ENCODE measurements at regions not wholly inside any gene's neighbourhood (a gene's known extent, or its start where the extent isn't known, plus 50 kb on each side); places are given as distances from the start of the nearest gene placed in this dataset.

GRCh38 chr13:34793301-34793700, 148.8 kb upstream of the NBEA start:
- DNase-seq (ENCODE audit: low read depth, low spot score): no peak

GRCh38 chr13:34803756-34804155, 138.3 kb upstream of the NBEA start:
- no peak for DNase-seq (ENCODE audit: low read depth, low spot score)

GRCh38 chr13:34805347-34805746, 136.7 kb upstream of the NBEA start:
- no peak for DNase-seq (ENCODE audit: low read depth, low spot score)

GRCh38 chr13:34808649-34809048, 133.4 kb upstream of the NBEA start:
- DNase-seq (ENCODE audit: low read depth, low spot score): no peak

GRCh38 chr13:34810996-34811395, 131.1 kb upstream of the NBEA start:
- no peak for DNase-seq (ENCODE audit: low read depth, low spot score)

GRCh38 chr13:34815526-34815925, 126.5 kb upstream of the NBEA start:
- DNase-seq (ENCODE audit: low read depth, low spot score): no peak

GRCh38 chr13:34816245-34816884, 125.7 kb upstream of the NBEA start:
- peak; percentile 33 for DNase-seq (ENCODE audit: low read depth, low spot score)

GRCh38 chr13:34816908-34817665, 125.0 kb upstream of the NBEA start:
- no peak for DNase-seq (ENCODE audit: low read depth, low spot score)

GRCh38 chr13:34822650-34823049, 119.4 kb upstream of the NBEA start:
- DNase-seq (ENCODE audit: low read depth, low spot score): no peak

DNA sequence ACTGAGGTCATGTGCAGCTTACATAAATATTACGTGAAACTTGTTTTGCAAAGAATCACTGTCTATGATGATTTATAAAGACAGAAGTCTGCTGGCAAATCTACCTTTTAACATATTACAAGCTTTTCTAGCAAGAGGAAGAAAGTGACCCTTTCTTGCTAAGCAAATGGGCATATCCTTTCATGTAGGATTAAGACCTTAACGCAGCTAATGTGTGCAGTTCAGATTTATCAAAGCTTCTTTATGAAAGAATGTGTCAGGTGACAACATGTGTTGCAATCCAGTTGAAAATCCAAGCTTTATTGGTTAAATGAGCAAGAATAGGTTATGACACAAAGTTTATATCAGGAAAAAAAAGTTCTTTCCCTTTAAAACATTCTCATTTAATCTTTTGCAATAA, 115.6 kb upstream of the NBEA start:
- no peak for DNase-seq (ENCODE audit: low read depth, low spot score)

DNA sequence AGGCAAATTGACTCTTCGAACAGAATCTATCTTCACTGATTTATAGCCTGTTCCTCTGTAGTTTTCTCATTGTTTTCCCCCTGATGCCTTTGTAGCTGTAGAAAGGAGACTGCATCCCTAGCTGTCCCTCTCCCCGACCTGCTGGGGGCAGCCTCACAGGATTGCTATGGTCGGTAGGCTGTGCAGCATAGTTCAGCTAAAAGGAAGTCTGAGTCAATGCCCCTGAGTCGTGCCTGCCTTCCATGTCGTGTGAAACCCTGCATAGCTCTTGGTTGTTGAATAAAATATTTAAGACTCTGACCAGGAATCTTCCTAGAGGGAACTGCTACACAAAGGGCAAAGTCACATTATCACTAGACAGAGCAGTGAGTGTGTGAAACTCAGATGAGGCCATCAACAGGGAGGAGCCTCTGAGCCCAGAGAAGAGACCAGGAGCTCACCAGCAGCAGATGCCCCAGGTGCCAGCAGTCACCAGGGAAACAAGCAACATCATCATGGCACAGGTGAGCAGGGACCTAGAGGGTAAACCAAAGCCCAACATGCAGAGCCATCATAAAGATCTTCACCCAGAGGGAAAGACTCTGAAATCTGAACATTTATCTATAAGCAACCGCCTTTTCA, 108.4 kb upstream of the NBEA start:
- peak; percentile 28 for DNase-seq (ENCODE audit: low read depth, low spot score)

- no peak for DNase-seq (ENCODE audit: low read depth, low spot score)
These were observed 99.6 kb upstream of the NBEA start for GRCh38 chr13:34842466-34842865.

- DNase-seq (ENCODE audit: low read depth, low spot score): no peak
These were observed 94.3 kb upstream of the NBEA start for GRCh38 chr13:34847766-34848165.

DNA sequence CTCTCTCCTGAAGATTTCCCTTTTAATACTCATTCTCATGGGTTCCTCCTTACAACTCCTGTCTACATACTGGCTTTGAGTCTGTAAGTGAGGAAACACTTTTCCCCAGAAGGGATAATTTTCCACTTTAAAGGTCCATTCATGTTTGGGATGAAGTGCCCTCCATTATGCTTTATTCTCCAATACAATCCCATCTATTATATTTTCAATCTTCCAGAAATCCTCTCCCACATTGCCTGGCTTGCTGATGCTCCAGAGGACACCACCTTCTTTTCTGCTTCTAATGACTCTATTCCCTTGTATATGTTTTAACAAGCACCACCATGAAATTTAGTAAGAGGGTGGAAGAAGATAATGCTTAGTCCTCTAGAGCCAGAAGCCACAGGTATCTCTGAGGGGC, 92.7 kb upstream of the NBEA start:
- DNase-seq (ENCODE audit: low read depth, low spot score): no peak

DNA sequence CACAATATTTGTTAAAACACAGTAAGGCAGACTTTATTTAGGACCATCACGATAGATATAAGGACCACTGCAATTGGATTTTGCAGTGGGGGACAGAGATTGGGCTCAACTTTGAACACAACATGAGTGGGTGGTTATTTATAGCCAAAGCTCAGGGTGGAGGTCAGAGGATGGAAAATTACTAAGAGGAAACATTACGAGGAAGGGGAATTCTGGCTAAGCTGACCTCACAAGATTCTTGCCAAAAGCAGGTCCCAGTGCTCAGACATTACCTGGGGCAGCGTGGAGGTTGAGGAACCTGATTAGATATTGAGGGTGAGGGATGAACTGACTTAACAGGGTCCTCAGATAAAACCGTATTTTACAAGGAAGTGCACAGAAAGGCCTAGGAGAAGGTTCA, 88.9 kb upstream of the NBEA start:
- DNase-seq (ENCODE audit: low read depth, low spot score): no peak

DNA sequence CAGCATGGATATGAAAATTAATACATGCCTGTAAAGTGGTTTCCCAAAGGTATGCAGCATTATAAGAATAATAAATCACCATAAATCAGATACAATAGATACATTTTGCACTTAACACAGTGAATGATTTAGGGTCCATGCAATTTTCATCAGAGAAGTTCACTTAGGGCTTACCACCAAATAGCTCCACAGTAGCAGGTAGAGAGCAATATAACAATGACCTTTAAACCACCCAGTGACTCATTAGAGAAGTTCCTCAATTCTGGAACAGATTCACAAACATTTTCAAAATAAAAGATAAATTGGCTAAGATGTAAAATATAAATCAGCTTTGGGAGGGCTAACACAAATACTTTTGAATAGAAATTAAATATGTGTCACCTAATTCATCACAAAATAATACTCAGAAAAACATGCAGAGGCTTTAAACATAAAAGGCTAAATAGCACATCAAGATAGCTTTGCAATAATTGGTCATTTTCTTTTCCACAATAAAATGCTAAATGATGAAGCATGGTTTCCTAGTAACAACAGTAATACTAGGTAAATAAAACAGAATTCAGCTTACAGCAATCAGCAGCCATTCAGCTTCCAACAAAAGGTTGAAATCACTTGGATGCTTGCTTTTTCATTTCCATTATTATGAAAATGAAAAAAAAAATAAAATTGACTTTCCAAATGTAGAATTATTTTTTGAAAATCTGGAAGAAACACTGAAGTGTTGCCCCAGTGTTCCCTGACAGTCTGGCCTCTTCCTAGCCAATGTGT, 84.3 kb upstream of the NBEA start:
- no peak for DNase-seq (ENCODE audit: low read depth, low spot score)

DNA sequence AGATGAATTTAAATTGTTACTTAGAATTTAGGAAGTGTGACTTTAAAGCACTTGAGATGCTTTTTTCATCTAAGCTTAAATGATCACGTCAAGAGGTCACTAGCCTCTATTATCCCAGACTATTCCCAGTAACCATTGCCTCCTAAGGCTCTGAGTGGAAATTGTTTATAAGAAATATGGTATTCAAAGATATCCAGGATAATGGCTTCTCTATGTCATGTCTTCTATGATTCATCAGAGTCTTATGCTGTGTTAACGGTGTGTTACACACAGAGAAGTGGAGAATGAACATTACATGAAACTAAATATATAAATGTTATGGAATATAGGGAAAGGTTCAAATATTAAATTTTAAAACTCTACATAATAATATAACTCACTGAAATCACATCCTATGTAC, 79.8 kb upstream of the NBEA start:
- no peak for DNase-seq (ENCODE audit: low read depth, low spot score)

GRCh38 chr13:34862716-34863115, 79.4 kb upstream of the NBEA start:
- DNase-seq (ENCODE audit: low read depth, low spot score): no peak

GRCh38 chr13:34863360-34864135, 78.5 kb upstream of the NBEA start:
- no peak for DNase-seq (ENCODE audit: low read depth, low spot score)

- no peak for DNase-seq (ENCODE audit: low read depth, low spot score)
These were observed 77.4 kb upstream of the NBEA start for GRCh38 chr13:34864671-34865070.

DNA sequence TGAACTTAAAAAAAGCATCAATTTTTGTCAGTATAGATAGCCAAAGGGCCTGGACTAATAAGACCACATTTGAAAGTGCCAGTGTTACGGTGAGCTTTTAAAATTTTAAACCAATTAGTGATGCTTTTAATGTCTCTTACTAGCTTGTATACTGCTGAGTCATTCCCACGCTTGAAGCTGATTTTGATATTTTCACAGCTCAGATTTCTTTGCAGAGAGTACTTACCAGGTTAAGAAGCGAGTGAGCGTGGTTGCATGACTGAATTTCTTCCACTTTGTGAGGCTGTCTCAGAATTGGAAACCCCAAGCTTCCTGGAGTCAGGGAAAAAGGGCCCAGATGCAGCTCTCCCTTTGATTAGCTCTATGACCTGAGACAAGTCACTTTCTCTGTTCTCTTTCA, 74.5 kb upstream of the NBEA start:
- no peak for DNase-seq (ENCODE audit: low read depth, low spot score)

- no peak for DNase-seq (ENCODE audit: low read depth, low spot score)
These were observed 73.3 kb upstream of the NBEA start for GRCh38 chr13:34868733-34869132.
